ENCODE measurements at regions not wholly inside any gene's neighbourhood (a gene's known extent, or its start where the extent isn't known, plus 50 kb on each side); places are given as distances from the start of the nearest gene placed in this dataset.

- H3K27me3 ChIP-seq (ENCODE audit: control insufficient read depth in 1 of 2, insufficient read depth in 1 of 2, low read length in 2 of 2): no peaks in the 10 kb centered on the region
- no peak overlapping the region for H3K4me2 ChIP-seq (ENCODE audit: low read length, poor library complexity, severe bottlenecking)
- no peak overlapping the region for H3K14ac ChIP-seq (ENCODE audit: low read length in 2 of 2)
- H2BK12ac ChIP-seq (ENCODE audit: low read length in 2 of 2): no peak overlapping the region
- H3K79me1 ChIP-seq (replicated peaks; ENCODE audit: low read length, poor library complexity, severe bottlenecking): no peaks in the 10 kb centered on the region
- H2BK5ac ChIP-seq (ENCODE audit: low read depth, low read length, poor library complexity, severe bottlenecking): no peak overlapping the region
- no peak overlapping the region for H3K9ac ChIP-seq (ENCODE audit: low read length)
- no peak overlapping the region for H2AK5ac ChIP-seq (ENCODE audit: low read length, severe bottlenecking)
- H3K9me3 ChIP-seq (ENCODE audit: control insufficient read depth, low read length): no peaks in the 10 kb centered on the region
- H3K36me3 ChIP-seq (ENCODE audit: control insufficient read depth in 1 of 2, insufficient read depth in 2 of 2, low read depth in 1 of 2, low read length in 2 of 2): no peaks in the 10 kb centered on the region
- H3K4ac ChIP-seq (ENCODE audit: low read depth in 1 of 2, low read length in 2 of 2): no peak overlapping the region
- peak; percentile 84 for DNase-seq
- H2BK120ac ChIP-seq (ENCODE audit: low read depth, low read length): peak overlapping the region; percentile 42
- H3K27ac ChIP-seq (ENCODE audit: low read length, poor library complexity, severe bottlenecking): no peak overlapping the region
- 31% methylated on average over 2 of the region's 2 CpGs for WGBS
- H2BK15ac ChIP-seq (ENCODE audit: low read depth, poor library complexity, severe bottlenecking): no peak overlapping the region
- no peak overlapping the region for H4K8ac ChIP-seq (ENCODE audit: low read length)
- no peak overlapping the region for H2AFZ ChIP-seq (ENCODE audit: low read depth, low read length)
- H3K18ac ChIP-seq (ENCODE audit: low read depth in 1 of 2, low read length in 2 of 2): peak overlapping the region in 1 of 2 experiments; percentile 77
- H3K4me3 ChIP-seq (ENCODE audit: insufficient read depth in 1 of 2, low read depth in 1 of 2, low read length in 2 of 2): no peak overlapping the region
- H3K23ac ChIP-seq (ENCODE audit: low read length in 2 of 2): no peak overlapping the region
- no peaks in the 10 kb centered on the region for H3K4me1 ChIP-seq (ENCODE audit: control insufficient read depth, insufficient read depth, low read depth, low read length)
- H4K91ac ChIP-seq (ENCODE audit: low read length): no peak overlapping the region
Measured at GRCh38 chr2:187922846-187923245, 368.6 kb upstream of the TFPI start.

GRCh38 chr2:187924293-187924692 lies 367.4 kb upstream of the GULP1 start:
- Histone ChIP-seq H3K4me2 (ENCODE audit: low read length, poor library complexity, severe bottlenecking) (no peak overlapping the region), H2BK12ac (ENCODE audit: low read length in 2 of 2) (peak overlapping the region in 1 of 2 experiments; percentile 12), H3K79me1 (replicated peaks; ENCODE audit: low read length, poor library complexity, severe bottlenecking) (no peaks in the 10 kb centered on the region), H3K4me3 (ENCODE audit: insufficient read depth in 1 of 2, low read depth in 1 of 2, low read length in 2 of 2) (no peak overlapping the region), H2BK5ac (ENCODE audit: low read depth, low read length, poor library complexity, severe bottlenecking) (no peak overlapping the region), H3K18ac (ENCODE audit: low read depth in 1 of 2, low read length in 2 of 2) (peak overlapping the region; percentile 2 to 52), H3K27me3 (ENCODE audit: control insufficient read depth in 1 of 2, insufficient read depth in 1 of 2, low read length in 2 of 2) (no peaks in the 10 kb centered on the region), H2BK120ac (ENCODE audit: low read depth, low read length) (peak overlapping the region; percentile 42), H4K91ac (ENCODE audit: low read length) (no peak overlapping the region), H3K36me3 (ENCODE audit: control insufficient read depth in 1 of 2, insufficient read depth in 2 of 2, low read depth in 1 of 2, low read length in 2 of 2) (no peaks in the 10 kb centered on the region), H3K23ac (ENCODE audit: low read length in 2 of 2) (no peak overlapping the region), H4K8ac (ENCODE audit: low read length) (no peak overlapping the region), H2AFZ (ENCODE audit: low read depth, low read length) (no peak overlapping the region), H3K27ac (ENCODE audit: low read length, poor library complexity, severe bottlenecking) (no peak overlapping the region), H3K9ac (ENCODE audit: low read length) (no peak overlapping the region), H3K14ac (ENCODE audit: low read length in 2 of 2) (no peak overlapping the region), H3K4ac (ENCODE audit: low read depth in 1 of 2, low read length in 2 of 2) (peak overlapping the region; percentile 21 to 41), H3K9me3 (ENCODE audit: control insufficient read depth, low read length) (no peaks in the 10 kb centered on the region), H2AK5ac (ENCODE audit: low read length, severe bottlenecking) (no peak overlapping the region), H2BK15ac (ENCODE audit: low read depth, poor library complexity, severe bottlenecking) (no peak overlapping the region), H3K4me1 (ENCODE audit: control insufficient read depth, insufficient read depth, low read depth, low read length) (no peaks in the 10 kb centered on the region)
- peak; percentile 55 for DNase-seq

- Histone ChIP-seq H3K14ac (ENCODE audit: low read length in 2 of 2) (no peak overlapping the region), H2AK5ac (ENCODE audit: low read length, severe bottlenecking) (no peak overlapping the region), H2BK12ac (ENCODE audit: low read length in 2 of 2) (no peak overlapping the region), H3K27ac (ENCODE audit: low read length, poor library complexity, severe bottlenecking) (no peak overlapping the region), H3K4ac (ENCODE audit: low read depth in 1 of 2, low read length in 2 of 2) (no peak overlapping the region), H3K4me1 (ENCODE audit: control insufficient read depth, insufficient read depth, low read depth, low read length) (no peaks in the 10 kb centered on the region), H3K9me3 (ENCODE audit: control insufficient read depth, low read length) (no peaks in the 10 kb centered on the region), H2BK5ac (ENCODE audit: low read depth, low read length, poor library complexity, severe bottlenecking) (no peak overlapping the region), H3K23ac (ENCODE audit: low read length in 2 of 2) (no peak overlapping the region), H4K91ac (ENCODE audit: low read length) (no peak overlapping the region), H2BK15ac (ENCODE audit: low read depth, poor library complexity, severe bottlenecking) (no peak overlapping the region), H3K36me3 (ENCODE audit: control insufficient read depth in 1 of 2, insufficient read depth in 2 of 2, low read depth in 1 of 2, low read length in 2 of 2) (no peaks in the 10 kb centered on the region), H4K8ac (ENCODE audit: low read length) (peak overlapping the region; percentile 33), H3K4me2 (ENCODE audit: low read length, poor library complexity, severe bottlenecking) (no peak overlapping the region), H3K4me3 (ENCODE audit: insufficient read depth in 1 of 2, low read depth in 1 of 2, low read length in 2 of 2) (no peak overlapping the region), H2AFZ (ENCODE audit: low read depth, low read length) (no peak overlapping the region), H3K18ac (ENCODE audit: low read depth in 1 of 2, low read length in 2 of 2) (no peak overlapping the region), H3K27me3 (ENCODE audit: control insufficient read depth in 1 of 2, insufficient read depth in 1 of 2, low read length in 2 of 2) (peaks cover 0 to 4% of the 10 kb centered on the region in 2 experiments), H2BK120ac (ENCODE audit: low read depth, low read length) (no peak overlapping the region), H3K9ac (ENCODE audit: low read length) (no peak overlapping the region), H3K79me1 (replicated peaks; ENCODE audit: low read length, poor library complexity, severe bottlenecking) (no peaks in the 10 kb centered on the region)
- 86% methylated on average over 6 of the region's 6 CpGs for WGBS
- DNase-seq: no peak
Measured at GRCh38 chr2:187934236-187934635, 357.4 kb upstream of the GULP1 start.

GRCh38 chr2:187934692-187935091 lies 357.0 kb upstream of the GULP1 start:
- Histone ChIP-seq H2BK5ac (ENCODE audit: low read depth, low read length, poor library complexity, severe bottlenecking) (no peak overlapping the region), H2AFZ (ENCODE audit: low read depth, low read length) (no peak overlapping the region), H2BK15ac (ENCODE audit: low read depth, poor library complexity, severe bottlenecking) (no peak overlapping the region)

More at GRCh38 chr2:187934692-187935091, 357.0 kb upstream of the GULP1 start:
- Histone ChIP-seq H3K4me1 (ENCODE audit: control insufficient read depth, insufficient read depth, low read depth, low read length) (no peaks in the 10 kb centered on the region), H3K27me3 (ENCODE audit: control insufficient read depth in 1 of 2, insufficient read depth in 1 of 2, low read length in 2 of 2) (peaks cover 0 to 4% of the 10 kb centered on the region in 2 experiments), H3K14ac (ENCODE audit: low read length in 2 of 2) (no peak overlapping the region), H3K4ac (ENCODE audit: low read depth in 1 of 2, low read length in 2 of 2) (peak overlapping the region in 1 of 2 experiments; percentile 28), H3K27ac (ENCODE audit: low read length, poor library complexity, severe bottlenecking) (no peak overlapping the region), H3K23ac (ENCODE audit: low read length in 2 of 2) (no peak overlapping the region), H2BK120ac (ENCODE audit: low read depth, low read length) (no peak overlapping the region), H3K4me2 (ENCODE audit: low read length, poor library complexity, severe bottlenecking) (no peak overlapping the region), H3K18ac (ENCODE audit: low read depth in 1 of 2, low read length in 2 of 2) (peak overlapping the region in 1 of 2 experiments; percentile 5), H3K9me3 (ENCODE audit: control insufficient read depth, low read length) (no peaks in the 10 kb centered on the region), H3K4me3 (ENCODE audit: insufficient read depth in 1 of 2, low read depth in 1 of 2, low read length in 2 of 2) (no peak overlapping the region), H3K79me1 (replicated peaks; ENCODE audit: low read length, poor library complexity, severe bottlenecking) (no peaks in the 10 kb centered on the region), H2BK12ac (ENCODE audit: low read length in 2 of 2) (no peak overlapping the region), H4K8ac (ENCODE audit: low read length) (no peak overlapping the region), H3K9ac (ENCODE audit: low read length) (no peak overlapping the region), H2AK5ac (ENCODE audit: low read length, severe bottlenecking) (no peak overlapping the region), H3K36me3 (ENCODE audit: control insufficient read depth in 1 of 2, insufficient read depth in 2 of 2, low read depth in 1 of 2, low read length in 2 of 2) (no peaks in the 10 kb centered on the region), H4K91ac (ENCODE audit: low read length) (no peak overlapping the region)
- WGBS: 95% methylated on average over 4 of the region's 4 CpGs
- DNase-seq: no peak
